ENCODE measurements at regions not wholly inside any gene's neighbourhood (a gene's known extent, or its start where the extent isn't known, plus 50 kb on each side); places are given as distances from the start of the nearest gene placed in this dataset.
"Not testable (repeated sequence)": the region's sequence is repeated elsewhere in the genome, so short reads cannot be mapped to it uniquely, and the experiment has no call there.

- DNase-seq (ENCODE audit: low spot score) (no peak), ATAC-seq (no peak)
Measured at GRCh38 chr5:161042443-161042842, 190.4 kb upstream of the ATP10B start.

DNA sequence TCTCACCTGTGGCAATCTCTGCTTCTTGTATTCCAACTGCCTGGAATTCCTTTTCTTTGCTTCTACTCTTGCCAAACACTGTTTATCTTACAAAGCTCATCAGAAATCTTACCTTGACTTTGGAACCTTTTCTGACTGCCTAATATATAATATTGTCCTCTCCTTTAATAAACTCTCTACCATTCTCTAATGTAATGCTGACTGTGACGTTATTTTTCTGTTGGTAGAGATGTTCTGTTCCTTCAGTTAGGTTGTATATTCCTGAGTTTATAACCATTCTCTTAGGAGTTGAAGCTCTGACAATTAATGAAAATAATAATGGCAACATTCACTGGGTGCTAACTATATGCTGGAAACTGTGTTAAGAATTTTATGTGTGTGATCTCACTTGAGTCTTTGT is 188.8 kb upstream of the ATP10B start:
- no peak for DNase-seq (ENCODE audit: low spot score)

DNA sequence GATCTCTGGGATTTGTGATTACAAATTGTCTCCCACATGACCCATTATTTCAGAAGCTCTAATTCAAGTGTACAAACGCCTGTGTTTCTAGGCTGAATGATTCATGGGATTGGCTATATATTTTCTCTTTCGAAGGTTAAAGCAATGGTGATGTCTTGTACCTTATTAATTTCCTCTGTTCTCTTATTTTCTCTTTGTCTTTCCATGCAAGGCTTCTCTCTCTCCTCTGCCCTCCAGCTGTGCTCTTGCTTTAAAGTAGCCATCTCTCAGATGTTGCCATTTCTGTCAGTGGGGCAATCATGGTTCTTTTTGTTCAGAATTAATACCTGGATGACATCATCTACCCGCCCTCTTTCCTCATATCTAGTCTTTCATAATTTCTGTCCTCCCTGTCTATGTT is 184.3 kb upstream of the ATP10B start:
- no peak for DNase-seq (ENCODE audit: low spot score)

More for the DNA sequence above, 188.8 kb upstream of the ATP10B start:
- no peak for ATAC-seq

GRCh38 chr5:161034451-161034850 is 182.4 kb upstream of the ATP10B start:
- ATAC-seq (no peak), DNase-seq (ENCODE audit: low spot score) (no peak)

More for the DNA sequence above, 184.3 kb upstream of the ATP10B start:
- ATAC-seq: no peak

GRCh38 chr5:161030229-161030628 is 178.2 kb upstream of the ATP10B start:
- no peak for ATAC-seq
- DNase-seq (ENCODE audit: low spot score): no peak

DNA sequence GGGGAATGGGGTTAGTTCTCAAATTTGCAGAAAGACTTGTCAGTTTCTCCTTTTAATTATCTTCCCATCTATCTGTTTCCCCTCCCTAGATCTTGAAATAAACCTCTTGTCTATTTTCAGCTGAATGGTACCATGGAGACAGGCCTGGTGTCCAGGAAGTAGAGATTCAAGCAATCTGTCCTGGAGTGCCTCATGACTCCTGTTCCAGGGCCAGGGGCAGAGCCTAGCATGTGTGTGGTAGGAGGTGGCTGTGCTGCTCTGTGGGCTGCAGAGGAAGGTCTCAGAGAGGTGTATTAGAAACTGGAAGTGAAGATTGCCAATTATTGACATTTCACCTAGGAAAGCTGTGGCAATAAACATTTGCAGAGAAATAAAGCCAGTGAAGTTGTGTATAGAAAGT is 175.8 kb upstream of the ATP10B start:
- DNase-seq (ENCODE audit: low spot score): no peak

GRCh38 chr5:161023551-161023950 is 171.5 kb upstream of the ATP10B start:
- ATAC-seq (no peak), DNase-seq (ENCODE audit: low spot score) (no peak)

More for the DNA sequence above, 175.8 kb upstream of the ATP10B start:
- no peak for ATAC-seq

DNA sequence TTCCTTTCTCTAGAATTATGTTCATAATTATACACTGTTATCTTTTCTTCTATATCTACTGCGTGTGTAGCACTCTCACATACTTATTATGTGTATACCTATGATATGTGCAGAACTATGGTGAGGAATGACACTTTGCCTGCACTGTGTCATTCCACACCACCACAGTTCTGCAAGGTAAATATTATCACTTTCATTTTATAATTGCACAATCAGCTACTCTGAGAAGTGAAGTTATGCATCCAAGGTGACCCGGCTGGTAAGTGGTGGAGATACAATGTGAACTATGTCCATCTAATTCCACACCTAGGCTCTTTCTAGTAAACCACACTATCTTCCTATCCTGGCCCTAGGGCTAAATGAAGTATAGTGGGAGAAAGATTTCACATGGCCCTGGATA is 170.1 kb upstream of the ATP10B start:
- DNase-seq (ENCODE audit: low spot score) (no peak), ATAC-seq (no peak)

GRCh38 chr5:161009817-161010216 is 157.8 kb upstream of the ATP10B start:
- ATAC-seq (no peak), DNase-seq (ENCODE audit: low spot score) (no peak)

DNA sequence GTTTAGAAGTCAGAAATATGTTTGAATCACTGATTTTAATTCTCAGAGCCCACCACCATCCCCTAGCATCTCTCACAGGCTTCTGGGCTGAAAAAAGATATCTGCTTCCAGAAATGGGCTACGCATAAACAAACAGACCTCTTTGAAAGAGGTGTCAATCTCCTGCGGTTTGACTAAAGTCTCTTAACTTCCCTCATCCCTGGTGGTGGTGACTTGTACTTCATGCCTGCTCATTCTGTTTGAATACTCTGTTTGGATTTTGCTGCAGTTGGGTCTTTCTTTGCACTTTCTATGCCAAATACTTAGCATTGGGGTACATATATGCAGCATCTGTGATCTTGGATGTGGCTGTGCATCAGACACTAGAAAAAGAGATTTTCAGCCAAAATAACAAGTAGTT is 157.2 kb upstream of the ATP10B start:
- DNase-seq (ENCODE audit: low spot score): no peak
- ATAC-seq: no peak

DNA sequence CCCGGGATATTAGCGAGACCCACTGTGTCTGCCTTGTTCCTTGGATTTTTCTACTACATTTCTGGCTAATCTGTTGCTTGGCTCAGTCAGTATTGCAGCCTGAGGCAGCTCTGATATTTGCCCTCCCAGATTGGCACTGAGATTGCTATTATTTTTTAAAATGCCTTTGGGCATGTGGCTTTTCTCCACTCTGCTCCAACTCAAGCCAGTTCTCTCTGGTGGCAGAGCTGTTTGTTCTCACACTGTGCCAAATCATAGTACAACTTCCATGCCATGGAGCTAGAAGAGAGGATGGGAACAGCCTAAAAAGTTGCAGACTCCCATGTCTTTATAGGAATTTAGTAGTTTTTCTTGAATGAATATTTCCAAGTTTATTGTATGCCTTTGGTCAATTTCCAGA is 155.9 kb upstream of the ATP10B start:
- ATAC-seq: no peak
- no peak for DNase-seq (ENCODE audit: low spot score)

DNA sequence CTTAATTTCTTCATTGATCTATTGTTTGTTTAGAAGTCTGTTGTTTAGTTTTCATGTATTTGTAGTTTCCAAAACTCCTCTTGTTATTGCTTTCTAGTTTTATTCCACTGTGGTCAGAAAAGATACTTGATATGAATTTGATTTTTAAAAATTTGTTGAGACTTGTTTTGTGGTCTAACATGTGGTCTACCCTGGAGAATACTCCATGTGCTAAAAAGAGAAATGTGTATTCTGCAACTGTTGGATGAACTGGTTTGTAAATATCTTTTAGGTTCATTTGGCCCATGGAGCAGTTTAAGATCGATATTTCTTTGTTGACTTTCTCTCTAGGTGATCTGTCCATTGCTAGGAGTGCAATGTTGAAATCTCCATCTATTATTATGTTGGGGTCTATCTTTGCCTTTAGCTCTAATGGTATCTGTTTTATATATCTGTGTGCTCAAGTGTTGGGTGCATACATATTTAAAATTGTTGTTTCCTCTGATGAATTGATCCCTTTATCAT is 150.6 kb upstream of the ATP10B start:
- DNase-seq (ENCODE audit: low spot score) (no peak), ATAC-seq (peak; percentile 64)

DNA sequence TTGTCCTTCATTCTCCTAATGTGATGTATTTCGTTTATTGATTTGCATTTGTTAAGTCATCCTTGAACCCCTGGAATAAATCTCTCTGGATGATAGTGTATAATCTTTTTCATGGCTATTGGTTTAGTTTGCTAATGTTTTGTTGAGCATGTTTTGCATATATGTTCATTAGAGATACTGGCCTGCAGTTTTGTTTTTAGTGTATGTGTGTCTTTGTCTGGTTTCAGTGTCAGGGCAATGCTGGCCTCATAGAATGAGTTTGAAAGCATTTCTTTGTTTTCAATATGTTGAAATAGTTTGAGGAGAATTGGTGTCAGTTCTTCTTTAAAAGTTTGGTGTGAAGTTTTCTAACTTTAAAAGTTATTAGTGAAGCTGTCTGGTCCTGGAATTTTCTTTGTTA is 149.6 kb upstream of the ATP10B start:
- DNase-seq (ENCODE audit: low spot score) (no peak), ATAC-seq (no peak)

- not testable (repeated sequence) for ATAC-seq; DNase-seq (ENCODE audit: low spot score)
Measured at GRCh38 chr5:161001142-161001541, 149.1 kb upstream of the ATP10B start.

DNA sequence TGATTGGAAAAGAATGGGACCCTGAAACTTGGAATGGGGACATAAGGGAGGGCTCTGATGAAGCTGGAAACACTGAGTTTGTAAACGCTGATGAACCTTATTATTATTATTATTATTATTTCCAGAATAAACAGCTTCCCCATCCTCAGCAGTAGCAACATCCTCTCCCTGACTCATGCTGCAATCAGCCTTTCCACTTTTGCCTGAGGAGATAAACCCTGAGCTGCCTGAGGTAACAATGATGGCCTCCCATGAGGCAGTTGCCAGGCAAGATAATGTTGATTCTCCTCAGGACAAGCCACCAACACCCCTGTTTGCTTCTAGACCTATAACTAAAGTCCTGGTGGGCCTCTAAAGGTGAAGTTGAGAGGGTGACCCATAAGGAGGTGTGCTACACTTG is 139.2 kb upstream of the ATP10B start:
- DNase-seq (ENCODE audit: low spot score) (no peak), ATAC-seq (no peak)

- no peak for ATAC-seq
- DNase-seq (ENCODE audit: low spot score): no peak
Measured at GRCh38 chr5:160979385-160979784, 127.4 kb upstream of the ATP10B start.

DNA sequence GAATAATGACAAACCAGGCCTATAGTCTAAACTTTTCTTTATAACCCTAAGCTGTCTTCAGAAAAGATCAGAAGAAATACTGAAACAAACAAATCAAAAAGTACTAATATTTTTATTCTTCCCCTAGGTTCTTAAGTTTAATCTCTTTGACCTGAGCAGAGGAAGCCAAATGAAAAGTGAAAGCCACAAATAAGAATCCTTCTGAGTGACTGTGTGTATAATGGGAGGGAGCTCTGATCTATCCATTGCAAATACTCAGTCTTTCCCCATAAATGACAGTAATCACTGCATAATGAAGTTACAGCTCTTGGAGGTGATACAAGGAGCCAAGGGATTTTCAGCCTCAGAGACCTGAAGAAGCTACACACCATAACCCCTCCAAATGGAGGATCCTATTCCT is 126.9 kb upstream of the ATP10B start:
- no peak for ATAC-seq
- no peak for DNase-seq (ENCODE audit: low spot score)

GRCh38 chr5:160976181-160976580 is 124.2 kb upstream of the ATP10B start:
- ATAC-seq (no peak), DNase-seq (ENCODE audit: low spot score) (no peak)

DNA sequence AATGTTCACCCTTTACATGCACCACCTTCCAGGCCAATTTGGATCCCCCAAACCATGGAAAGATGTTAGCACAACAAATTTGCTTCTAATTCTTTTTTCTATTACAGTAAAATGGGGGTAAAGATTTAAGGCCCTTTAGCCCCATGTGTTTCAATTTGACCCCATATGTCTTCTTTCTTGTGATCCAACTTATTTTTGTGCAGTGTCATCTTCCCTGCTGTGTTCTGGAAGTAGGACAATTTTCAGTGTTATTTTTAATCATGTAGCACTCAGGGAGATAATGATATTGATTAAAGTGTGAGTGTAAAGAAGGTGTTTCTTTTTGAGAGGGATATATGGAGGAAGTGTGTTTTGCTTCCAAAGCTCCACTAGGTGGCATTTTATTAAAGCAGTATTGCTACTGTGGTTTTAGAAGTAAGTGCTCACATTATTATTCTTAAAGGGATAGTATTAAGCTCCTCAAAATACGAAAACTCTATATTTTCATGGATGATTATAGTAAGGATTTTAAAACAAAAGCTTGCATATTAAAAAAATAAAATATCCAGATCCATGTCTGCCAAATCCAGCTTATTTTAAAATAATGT is 118.7 kb upstream of the ATP10B start:
- no peak for DNase-seq (ENCODE audit: low spot score)
- no peak for ATAC-seq

- ATAC-seq (no peak), DNase-seq (ENCODE audit: low spot score) (no peak)
Measured at GRCh38 chr5:160969645-160970044, 117.6 kb upstream of the ATP10B start.

DNA sequence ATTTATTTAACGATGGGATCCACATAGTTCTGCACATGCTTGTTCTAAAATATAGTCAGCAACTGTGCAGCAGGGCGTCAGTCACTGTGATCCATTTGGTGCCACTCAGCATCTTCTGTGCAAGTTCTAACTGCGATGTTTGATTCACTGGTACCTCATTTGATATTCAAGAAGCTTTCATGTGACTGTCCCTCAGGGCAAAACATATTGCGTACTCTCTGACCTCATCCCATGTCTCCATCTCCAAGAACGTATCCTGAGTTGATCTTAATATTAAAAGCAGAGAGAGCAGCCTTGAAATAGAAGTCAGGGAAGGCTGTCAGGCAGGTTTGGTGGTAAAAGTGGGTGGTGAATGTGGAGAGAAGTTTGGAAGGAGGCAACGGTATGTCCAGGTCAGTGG is 116.5 kb upstream of the ATP10B start:
- DNase-seq (ENCODE audit: low spot score) (no peak), ATAC-seq (no peak)

- DNase-seq (ENCODE audit: low spot score) (no peak), ATAC-seq (no peak)
Measured at GRCh38 chr5:160966921-160967320, 114.9 kb upstream of the ATP10B start.

GRCh38 chr5:160961761-160962160 is 109.8 kb upstream of the ATP10B start:
- no peak for DNase-seq (ENCODE audit: low spot score)
- no peak for ATAC-seq
